ENCODE measurements at regions not wholly inside any gene's neighbourhood (a gene's known extent, or its start where the extent isn't known, plus 50 kb on each side); places are given as distances from the start of the nearest gene placed in this dataset.

- DNase-seq, result no peak
Observed at GRCh38 chr1:235025422-235025984, 103.1 kb downstream of the TOMM20 start.

- peak; percentile 32 for DNase-seq
Observed at GRCh38 chr1:235024711-235025421, 103.8 kb downstream of the TOMM20 start.

GRCh38 chr1:235023711-235024439, 104.8 kb downstream of the TOMM20 start:
- DNase-seq, result no peak

- DNase-seq, result no peak
Observed at GRCh38 chr1:235022981-235023710, 105.5 kb downstream of the TOMM20 start.

DNA sequence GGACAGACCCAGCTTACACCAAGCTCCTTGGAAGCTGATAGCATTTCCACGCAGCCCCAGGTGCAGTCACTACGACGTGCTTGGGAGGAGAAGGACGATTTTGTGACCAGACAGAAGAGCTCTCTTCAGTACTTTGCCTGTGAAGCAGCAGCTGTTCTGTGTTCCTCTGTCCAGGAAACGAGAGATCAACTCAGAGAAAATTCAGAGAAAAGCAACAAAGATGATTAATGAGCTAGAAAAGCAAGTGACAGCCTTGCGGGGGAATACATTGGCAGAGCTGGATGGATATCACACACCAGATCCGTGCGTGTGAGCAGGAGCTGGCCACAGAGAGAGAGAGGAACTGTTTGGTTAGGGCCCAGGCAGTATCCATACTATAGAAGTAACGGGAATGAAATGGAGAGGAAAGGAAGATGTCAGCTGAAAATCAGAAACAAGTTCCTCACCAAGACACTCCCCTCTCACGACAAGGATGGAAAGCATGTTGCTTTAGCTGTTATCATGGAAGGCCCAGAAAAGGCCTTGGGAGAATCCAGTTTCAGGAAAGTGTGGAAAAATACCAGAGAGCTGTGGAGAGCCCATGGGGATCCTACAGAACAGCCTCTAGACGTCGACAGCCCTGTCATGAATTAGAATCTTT, 106.2 kb downstream of the TOMM20 start:
- DNase-seq, result no peak

- no peak for DNase-seq
Observed at GRCh38 chr1:235021815-235022214, 106.8 kb downstream of the TOMM20 start.

DNA sequence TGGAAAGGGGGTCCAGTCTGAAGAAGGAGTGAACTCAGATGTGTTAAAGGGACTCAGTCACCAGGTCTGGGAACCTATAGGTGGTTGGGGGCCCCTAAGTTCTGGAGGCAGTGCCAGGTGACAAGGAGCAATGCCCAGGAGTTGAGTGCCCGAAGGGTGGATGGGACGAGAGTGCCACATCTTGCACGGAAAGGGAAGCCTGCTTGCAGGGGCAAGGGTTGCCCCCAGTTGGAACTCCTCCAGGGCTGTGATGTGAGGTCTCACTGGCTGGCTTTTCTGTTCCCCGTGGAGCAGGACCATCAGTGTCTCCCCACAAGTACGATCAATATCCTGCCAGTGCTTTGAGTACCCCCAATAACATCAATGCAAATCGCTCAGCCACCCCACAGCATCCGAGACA, 107.3 kb downstream of the TOMM20 start:
- no peak for DNase-seq

DNA sequence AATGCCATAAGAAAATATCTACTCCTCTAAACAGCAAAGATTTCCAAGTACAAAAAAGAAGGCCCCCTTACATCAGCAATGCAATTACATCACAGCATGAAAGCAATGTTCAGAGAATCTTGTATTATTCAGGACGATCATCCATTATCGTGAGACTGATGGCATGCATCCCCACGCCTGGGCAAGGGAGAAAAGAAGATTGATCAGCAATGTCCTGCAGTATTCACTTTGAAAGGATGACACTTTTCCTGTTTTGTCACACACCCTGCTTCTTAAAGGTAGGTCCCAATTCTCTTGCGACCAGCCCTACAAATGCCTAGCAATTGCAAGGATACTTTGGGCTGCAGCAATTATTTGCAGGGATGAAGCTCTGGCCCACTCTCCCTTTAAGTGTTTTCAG, 108.7 kb downstream of the TOMM20 start:
- DNase-seq, result no peak

DNA sequence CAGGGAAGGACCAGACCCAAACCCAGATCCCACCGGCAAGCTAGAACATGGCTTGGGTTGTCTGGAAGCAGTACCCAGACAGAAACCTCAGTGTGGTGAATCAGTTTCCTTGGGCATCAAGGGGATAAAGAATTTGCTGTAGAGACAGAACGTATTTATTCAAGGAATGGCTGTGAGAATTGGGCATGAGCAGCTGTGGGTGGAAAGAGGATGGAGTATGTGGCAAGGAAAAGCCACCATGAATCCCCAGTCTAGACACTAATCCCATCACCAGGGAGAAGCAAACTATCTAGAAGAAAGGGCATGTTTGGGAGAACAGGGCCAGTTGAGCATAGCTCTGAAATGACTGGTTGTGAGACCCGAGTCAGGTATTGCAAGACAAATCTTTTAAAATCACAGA, 109.2 kb downstream of the TOMM20 start:
- no peak for DNase-seq

GRCh38 chr1:235018720-235019444, 109.8 kb downstream of the TOMM20 start:
- DNase-seq, result no peak

GRCh38 chr1:235018161-235018560, 110.5 kb downstream of the TOMM20 start:
- no peak for DNase-seq

DNA sequence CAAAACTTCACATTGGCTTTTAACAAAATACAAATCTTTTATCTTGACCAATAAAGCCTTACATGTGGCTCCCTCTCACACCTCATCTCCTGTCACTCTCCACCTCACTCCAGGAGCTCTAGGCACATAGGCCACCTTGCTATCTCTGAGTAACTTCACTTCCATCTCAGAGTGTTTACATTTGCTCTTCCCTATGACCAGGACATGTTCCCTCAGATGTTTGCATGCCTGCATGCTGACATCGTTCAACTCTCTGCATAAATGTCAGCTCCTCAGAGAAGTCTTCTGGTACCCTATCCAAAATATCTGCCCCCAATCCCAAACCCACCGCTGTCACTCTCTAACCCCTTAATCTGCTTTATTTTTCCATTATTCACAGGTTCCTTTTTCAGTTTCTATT, 110.9 kb downstream of the TOMM20 start:
- DNase-seq, result no peak

GRCh38 chr1:235017191-235017590, 111.4 kb downstream of the TOMM20 start:
- no peak for DNase-seq

DNA sequence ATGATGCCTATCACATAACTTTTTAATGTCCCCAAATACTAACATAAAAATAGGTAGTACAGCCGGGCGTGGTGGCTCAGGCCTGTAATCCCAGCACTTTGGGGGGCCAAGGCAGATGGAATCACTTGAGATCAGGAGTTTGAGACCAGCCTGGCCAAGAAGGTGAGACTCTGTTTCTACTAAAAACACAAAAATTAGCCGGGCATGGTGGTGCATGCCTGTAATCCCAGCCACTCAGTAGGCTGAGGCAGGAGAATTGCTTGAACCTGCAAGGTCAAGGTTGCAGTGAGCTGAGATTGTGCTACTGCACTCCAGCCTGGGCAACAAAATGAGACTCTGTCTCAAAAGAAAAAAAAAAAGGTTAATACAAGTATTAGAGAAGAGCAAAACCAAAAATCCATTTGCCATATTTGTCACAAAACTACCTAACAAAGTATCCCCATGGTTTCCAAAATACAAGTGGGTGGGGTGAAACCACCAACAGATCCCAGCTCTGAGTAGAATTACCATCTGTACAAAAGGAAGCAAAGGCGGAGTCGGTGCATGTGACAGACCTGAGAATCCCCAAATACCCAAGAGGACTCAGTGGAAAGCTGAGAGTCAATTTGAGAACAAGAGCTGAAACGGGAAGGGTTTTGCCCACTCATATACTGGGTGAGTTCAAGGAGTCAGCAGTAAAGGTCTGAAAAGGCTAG, 113.2 kb downstream of the TOMM20 start:
- no peak for DNase-seq

DNA sequence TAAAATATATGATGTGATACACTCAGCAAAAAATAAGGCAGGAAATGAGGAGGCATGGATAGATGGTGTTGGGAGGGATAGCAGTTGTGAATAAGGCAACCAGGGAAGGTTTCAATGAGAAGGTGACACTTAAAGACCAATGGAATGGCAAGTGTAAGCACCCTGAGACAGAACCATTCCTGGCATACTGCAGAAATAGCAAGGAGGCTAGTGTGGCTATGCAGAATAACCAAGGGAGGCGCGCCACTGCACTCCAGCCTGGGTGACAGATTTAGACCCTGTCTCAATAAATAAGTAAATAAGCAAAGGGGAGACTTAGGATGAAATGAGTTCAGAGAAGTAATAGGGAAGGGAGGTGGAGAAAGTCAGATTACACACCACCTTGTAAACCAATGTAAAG, 113.9 kb downstream of the TOMM20 start:
- DNase-seq, result no peak

- DNase-seq, result peak; percentile 28
Observed at GRCh38 chr1:235013512-235013911, 115.1 kb downstream of the TOMM20 start.

- DNase-seq, result no peak
Observed at GRCh38 chr1:235012436-235013210, 116.0 kb downstream of the TOMM20 start.

DNA sequence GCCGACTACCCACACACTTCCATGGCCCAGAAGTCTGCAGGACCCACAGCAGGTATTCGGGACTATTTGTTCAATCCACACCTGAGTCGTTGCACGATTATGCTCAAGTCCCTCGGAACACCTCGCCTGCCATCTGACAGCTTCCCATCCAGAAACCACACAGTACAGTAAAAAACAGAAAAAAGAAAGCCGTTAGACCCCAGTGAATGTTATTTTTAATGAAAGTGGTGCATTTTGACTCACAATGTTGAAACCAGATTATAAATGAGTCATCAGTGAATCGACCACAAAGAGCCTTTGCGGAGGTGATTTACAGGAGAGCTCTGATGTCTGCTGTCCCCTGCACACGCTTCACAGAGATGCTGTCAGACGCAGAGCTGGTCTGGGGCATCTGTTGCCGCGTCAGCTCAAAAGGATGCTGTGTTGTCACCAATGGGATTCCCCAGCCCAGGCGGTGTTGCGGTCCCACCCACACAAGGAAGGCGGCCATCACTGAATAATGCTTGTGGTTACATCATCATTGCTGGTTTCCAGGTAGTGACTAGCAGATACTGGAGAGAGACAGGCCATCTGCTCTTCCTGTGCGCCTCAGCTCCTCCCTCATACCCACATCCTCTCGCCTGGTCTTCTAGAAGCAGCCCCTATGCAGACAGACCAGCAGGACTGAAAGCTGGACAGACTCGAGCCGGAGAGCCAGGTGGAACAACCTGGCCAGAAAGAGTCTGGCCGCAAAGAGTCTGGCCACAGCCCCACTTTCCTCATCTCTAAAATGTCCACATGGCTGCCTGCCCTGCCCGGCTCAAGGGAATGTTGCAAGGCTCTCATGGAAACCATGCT, 116.8 kb downstream of the TOMM20 start:
- DNase-seq, result peak; percentile 32

GRCh38 chr1:235011064-235011598, 117.5 kb downstream of the TOMM20 start:
- no peak for DNase-seq

Measured in hindlimb muscle (tissue), 1 donor.